HEK293 (cell line): ENCODE measurements at regions not wholly inside any gene's neighbourhood (a gene's known extent, or its start where the extent isn't known, plus 50 kb on each side); places are given as distances from the start of the nearest gene placed in this dataset.

Source experiments
- CTCF ChIA-PET: fragments of 350-600 bp; formaldehyde crosslinking; extraction: SDS; loops from one replicate; lab custom pipeline; 2021; ENCODE audit warnings: antibody characterized with exemption; lab: Yijun Ruan, JAX
- POLR2A ChIA-PET: fragments of 300-600 bp; formaldehyde crosslinking; extraction: SDS; loops from one replicate; lab custom pipeline; 2020; ENCODE audit warnings: antibody characterized with exemption, inconsistent platforms; lab: Yijun Ruan, JAX
- H3K27ac ChIP-seq: fragments of 200-500 bp; sonication (Bioruptor generic); 2 replicates; pipeline ENCODE4 v1.5.1; 2014; ENCODE audit warnings: low read depth, low read length, control low read depth, inconsistent platforms; ENCODE audit errors: extremely low read depth
- H3K36me3 ChIP-seq, 2 experiments: fragments of 200-500 bp in 1 of 2; sonication (Bioruptor generic) in 1 of 2; 1 replicate in 1 of 2; 2 replicates in 1 of 2; pipeline ENCODE4 v1.5.1; 2014 to 2017; ENCODE audit warnings: inconsistent platforms in 2 of 2, low read length in 2 of 2; ENCODE audit not compliant: control insufficient read depth in 2 of 2, insufficient read depth in 1 of 2
- H3K4me1 ChIP-seq: fragments of 200-500 bp; sonication (Bioruptor generic); 2 replicates; pipeline ENCODE4 v1.5.1; 2014; ENCODE audit warnings: mild to moderate bottlenecking, low read length, inconsistent platforms; ENCODE audit not compliant: control insufficient read depth, insufficient read depth
- H3K4me3 ChIP-seq: 2 replicates; pipeline ENCODE4 v1.5.1; 2011; ENCODE audit warnings: low read depth, mild to moderate bottlenecking, control low read depth, low read length, moderate library complexity
- H3K9me3 ChIP-seq: fragments of 200-500 bp; sonication (Bioruptor generic); 2 replicates; pipeline ENCODE4 v1.5.1; 2014; ENCODE audit warnings: low read depth, low read length, inconsistent platforms; ENCODE audit not compliant: control insufficient read depth, insufficient read depth
- BCL11A ChIP-seq: fragments of 450-650 bp; formaldehyde crosslinking; IDR thresholded peaks from 2 replicates; pipeline ENCODE4 v1.5.1; 2016; ENCODE audit warnings: low read depth, missing biosample characterization, missing genetic modification characterization
- ELK4 ChIP-seq: IDR thresholded peaks from 2 replicates; pipeline ENCODE4 v1.6.1; 2011; ENCODE audit warnings: mild to moderate bottlenecking, low read depth, low read length, borderline replicate concordance
- GFI1B ChIP-seq: fragments of 450-650 bp; formaldehyde crosslinking; IDR thresholded peaks from 2 replicates; pipeline ENCODE4 v1.5.1; 2016; ENCODE audit warnings: missing biosample characterization, missing genetic modification characterization
- GLIS2 ChIP-seq: fragments of 450-650 bp; formaldehyde crosslinking; IDR thresholded peaks from 2 replicates; pipeline ENCODE4 v1.5.1; 2016; ENCODE audit warnings: missing biosample characterization, missing genetic modification characterization
- HIC1 ChIP-seq: fragments of 450-650 bp; formaldehyde crosslinking; IDR thresholded peaks from 2 replicates; pipeline ENCODE4 v1.5.1; 2016; ENCODE audit warnings: missing biosample characterization, missing genetic modification characterization
- HOXA7 ChIP-seq: sonication (generic); formaldehyde crosslinking; IDR thresholded peaks from 2 replicates; pipeline ENCODE4 v1.8.1; 2022; ENCODE audit warnings: missing genetic modification reagents, borderline replicate concordance
- MZF1 ChIP-seq: fragments of 450-650 bp; formaldehyde crosslinking; IDR thresholded peaks from 2 replicates; pipeline ENCODE4 v1.5.1; 2017; ENCODE audit warnings: missing biosample characterization, missing genetic modification characterization, borderline replicate concordance
- OSR2 ChIP-seq: fragments of 450-650 bp; formaldehyde crosslinking; IDR thresholded peaks from 2 replicates; pipeline ENCODE4 v1.5.1; 2016; ENCODE audit warnings: missing biosample characterization, missing genetic modification characterization
- OVOL3 ChIP-seq: fragments of 450-650 bp; formaldehyde crosslinking; IDR thresholded peaks from 2 replicates; pipeline ENCODE4 v1.5.1; 2016; ENCODE audit warnings: missing biosample characterization, missing genetic modification characterization
- PRDM10 ChIP-seq: fragments of 450-650 bp; formaldehyde crosslinking; IDR thresholded peaks from 2 replicates; pipeline ENCODE4 v1.5.1; 2016; ENCODE audit warnings: missing biosample characterization, missing genetic modification characterization
- SCRT1 ChIP-seq: fragments of 450-650 bp; formaldehyde crosslinking; IDR thresholded peaks from 2 replicates; pipeline ENCODE4 v1.5.1; 2016; ENCODE audit warnings: missing biosample characterization, missing genetic modification characterization, borderline replicate concordance
- ZFP69B ChIP-seq: fragments of 450-650 bp; formaldehyde crosslinking; IDR thresholded peaks from 2 replicates; pipeline ENCODE4 v1.5.1; 2016; ENCODE audit warnings: missing biosample characterization, missing genetic modification characterization
- ZNF112 ChIP-seq: fragments of 450-650 bp; formaldehyde crosslinking; IDR thresholded peaks from 2 replicates; pipeline ENCODE4 v1.5.0; 2017; ENCODE audit warnings: missing biosample characterization, missing genetic modification characterization
- ZNF24 ChIP-seq: fragments of 450-650 bp; formaldehyde crosslinking; IDR thresholded peaks from 2 replicates; pipeline ENCODE4 v1.5.1; 2016; ENCODE audit warnings: missing biosample characterization, missing genetic modification characterization
- ZNF26 ChIP-seq: fragments of 450-650 bp; formaldehyde crosslinking; IDR thresholded peaks from 2 replicates; pipeline ENCODE4 v1.5.1; 2016; ENCODE audit warnings: missing biosample characterization, missing genetic modification characterization
- ZNF280C ChIP-seq: fragments of 450-650 bp; formaldehyde crosslinking; IDR thresholded peaks from 2 replicates; pipeline ENCODE4 v1.5.1; 2016; ENCODE audit warnings: missing biosample characterization, missing genetic modification characterization
- ZNF362 ChIP-seq: fragments of 450-650 bp; formaldehyde crosslinking; IDR thresholded peaks from 2 replicates; pipeline ENCODE4 v1.5.1; 2016; ENCODE audit warnings: missing biosample characterization, missing genetic modification characterization
- ZNF366 ChIP-seq: fragments of 450-650 bp; formaldehyde crosslinking; conservative IDR thresholded peaks from 2 replicates; pipeline ENCODE4 v1.5.1; 2016; ENCODE audit warnings: missing biosample characterization, missing genetic modification characterization
- ZNF416 ChIP-seq: fragments of 450-650 bp; formaldehyde crosslinking; IDR thresholded peaks from 2 replicates; pipeline ENCODE4 v1.5.1; 2016; ENCODE audit warnings: missing biosample characterization, missing genetic modification characterization
- ZNF513 ChIP-seq: fragments of 450-650 bp; IDR thresholded peaks from 2 replicates; pipeline ENCODE4 v1.5.1; 2018; ENCODE audit warnings: missing biosample characterization, missing genetic modification characterization
- ZNF530 ChIP-seq: fragments of 450-650 bp; formaldehyde crosslinking; IDR thresholded peaks from 2 replicates; pipeline ENCODE4 v1.5.1; 2016; ENCODE audit warnings: low read depth, missing biosample characterization, missing genetic modification characterization
- ZNF600 ChIP-seq: fragments of 450-650 bp; formaldehyde crosslinking; IDR thresholded peaks from 2 replicates; pipeline ENCODE4 v1.5.1; 2016; ENCODE audit warnings: missing biosample characterization, missing genetic modification characterization
- ZNF626 ChIP-seq: fragments of 450-650 bp; sonication (Bioruptor Pico); formaldehyde crosslinking; IDR thresholded peaks from 2 replicates; pipeline ENCODE4 v1.5.1; 2018; ENCODE audit warnings: missing biosample characterization, missing genetic modification characterization, inconsistent platforms
- ZNF677 ChIP-seq: fragments of 450-650 bp; IDR thresholded peaks from 2 replicates; pipeline ENCODE4 v1.5.0; 2018; ENCODE audit warnings: missing biosample characterization, mild to moderate bottlenecking, missing genetic modification characterization, moderate library complexity

- no peak for TF ChIP-seq PRDM10 (tag by site-specific recombination)
- TF ChIP-seq ZNF626 (tag by site-specific recombination), result no peak
- TF ChIP-seq ZFP69B (tag by site-specific recombination), result no peak
- no peak for TF ChIP-seq GFI1B (tag by site-specific recombination)
- no peak for TF ChIP-seq OVOL3 (tag by site-specific recombination)
- TF ChIP-seq BCL11A, result no peak
- no peak for TF ChIP-seq ZNF416 (tag by site-specific recombination)
- TF ChIP-seq ZNF513 (tag by site-specific recombination), result no peak
Measured at GRCh38 chr5:146273109-146273508, 65.5 kb upstream of the POU4F3 start (continued).

- ChIA-PET CTCF (no interaction called here), POLR2A (no interaction called here)
- Histone ChIP-seq H3K9me3 (no peaks in the 10 kb centered on the region), H3K4me1 (no peaks in the 10 kb centered on the region), H3K27ac (no peak overlapping the region), H3K4me3 (no peak overlapping the region), H3K36me3 (peaks cover 42 to 49% of the 10 kb centered on the region in 2 experiments)
- TF ChIP-seq ZNF600 (tag by site-specific recombination), result 0 out of 2 replicates have a peak, but pooled peaks have one; percentile 19
- TF ChIP-seq MZF1 (tag by site-specific recombination), result no peak
- TF ChIP-seq HIC1 (tag by site-specific recombination), result 0 out of 2 replicates have a peak, but pooled peaks have one; percentile 35
- TF ChIP-seq SCRT1, result no peak
- TF ChIP-seq GLIS2 (tag by site-specific recombination), result no peak
- TF ChIP-seq HOXA7, result no peak
- no peak for TF ChIP-seq ZNF24
- no peak for TF ChIP-seq OSR2 (tag by site-specific recombination)
- peak; percentile 56; the same call in 1 of the 2 replicates for TF ChIP-seq ZNF362 (tag by site-specific recombination)
- peak; percentile 38; the same call in 1 of the 2 replicates for TF ChIP-seq ZNF366
- TF ChIP-seq ZNF112, result no peak
- no peak for TF ChIP-seq ZNF26 (tag by site-specific recombination)
- no peak for TF ChIP-seq ZNF677
- TF ChIP-seq ZNF530 (tag by site-specific recombination), result no peak
- no peak for TF ChIP-seq BCL11A
- TF ChIP-seq ZNF280C, result no peak
- TF ChIP-seq ELK4, result no peak
Measured at GRCh38 chr5:146283344-146283761, 55.3 kb upstream of the POU4F3 start.
